DMS53 (cell line): ENCODE measurements at regions not wholly inside any gene's neighbourhood (a gene's known extent, or its start where the extent isn't known, plus 50 kb on each side); places are given as distances from the start of the nearest gene placed in this dataset.

ENCODE experiments used
- DNase-seq: peaks from one replicate; lab custom pipeline; 2025; lab: John Stamatoyannopoulos, UW

DNA sequence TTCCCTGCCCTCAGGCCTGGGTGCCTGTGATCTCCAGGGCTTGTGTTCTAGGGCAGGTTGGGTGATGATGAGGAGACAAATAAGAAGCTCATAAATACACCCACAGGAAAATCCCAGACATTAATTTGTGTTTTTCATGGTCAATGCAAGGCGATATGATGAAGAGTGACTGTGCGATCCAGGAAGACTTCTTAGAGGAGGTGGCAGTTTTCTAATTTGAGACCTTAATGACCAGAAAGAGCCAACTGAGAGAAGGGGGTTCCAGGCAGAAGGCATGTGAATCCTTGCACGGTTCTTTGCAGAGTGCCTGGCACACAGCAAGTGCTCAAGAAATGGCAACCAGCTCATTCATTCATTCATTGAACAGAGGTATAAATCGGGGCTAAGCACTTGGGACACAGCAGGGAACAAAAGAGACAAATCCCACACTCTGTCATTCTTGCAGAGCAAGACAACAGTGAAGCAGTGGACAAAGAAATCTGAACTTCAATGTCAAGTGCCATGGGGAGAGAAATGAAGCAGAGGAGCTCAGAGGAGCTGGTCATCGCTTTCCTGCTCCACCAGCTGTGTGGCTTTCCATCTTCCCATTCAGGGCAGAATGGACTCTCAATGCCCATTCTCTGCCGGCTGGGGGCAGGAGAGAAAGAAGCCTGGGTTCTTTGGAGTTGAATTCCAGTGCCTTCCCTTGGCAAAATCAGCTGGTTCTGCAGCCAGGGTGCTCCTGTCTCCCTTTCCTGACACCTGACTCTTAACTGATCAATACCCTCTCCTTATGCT is 128.3 kb downstream of the AACS start:
- DNase-seq, result peak; percentile 25

DNA sequence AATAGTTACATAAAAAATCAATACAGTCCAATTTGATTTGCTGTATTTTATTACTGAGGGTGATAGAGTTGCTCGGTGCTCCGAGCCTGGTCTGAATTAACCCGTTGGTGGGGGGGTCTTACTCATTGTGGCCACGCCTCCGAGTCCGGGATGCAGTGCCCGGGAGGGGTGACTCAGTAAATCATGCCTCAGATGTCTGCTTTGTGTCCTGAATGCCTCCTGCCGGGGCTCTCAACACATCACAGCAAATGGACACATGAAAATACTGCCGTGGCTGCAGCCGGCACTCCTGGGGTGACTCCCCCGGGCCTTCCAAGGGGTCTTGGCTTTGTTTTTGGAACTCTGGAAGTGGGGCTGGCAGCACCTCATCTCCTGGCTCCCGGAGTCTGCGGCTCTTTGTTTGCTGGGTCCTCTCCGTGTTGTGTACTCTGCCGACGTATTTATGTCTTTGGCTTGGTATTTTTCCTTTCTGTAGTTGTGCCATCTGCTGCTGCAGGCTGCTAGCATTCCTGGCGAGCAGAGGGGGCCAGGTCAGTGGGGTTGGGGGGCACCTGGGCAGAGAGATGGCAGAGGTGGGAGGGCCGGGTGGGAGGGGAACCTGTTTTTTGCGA is 129.0 kb downstream of the AACS start:
- peak; percentile 19 for DNase-seq

DNA sequence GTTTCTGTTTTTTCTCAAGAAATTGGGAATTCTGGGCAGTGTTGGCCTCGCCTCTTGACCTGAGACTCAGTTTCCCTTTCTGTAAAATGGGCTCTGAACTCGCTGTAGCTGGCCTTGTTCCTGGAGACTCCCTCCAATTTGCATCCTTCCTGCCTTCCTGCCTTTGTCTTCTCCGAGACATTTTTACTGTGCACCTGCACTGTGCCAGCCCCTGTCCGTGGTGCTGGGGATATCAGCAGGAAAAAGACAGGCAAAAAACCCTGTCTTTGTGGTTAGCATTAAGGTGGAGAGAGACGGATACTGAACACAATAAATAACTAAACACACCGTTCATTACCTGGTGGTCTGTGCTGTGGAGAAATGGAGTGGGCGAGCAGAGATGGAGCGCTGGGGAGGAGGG is 129.8 kb downstream of the AACS start:
- DNase-seq, result no peak

DNA sequence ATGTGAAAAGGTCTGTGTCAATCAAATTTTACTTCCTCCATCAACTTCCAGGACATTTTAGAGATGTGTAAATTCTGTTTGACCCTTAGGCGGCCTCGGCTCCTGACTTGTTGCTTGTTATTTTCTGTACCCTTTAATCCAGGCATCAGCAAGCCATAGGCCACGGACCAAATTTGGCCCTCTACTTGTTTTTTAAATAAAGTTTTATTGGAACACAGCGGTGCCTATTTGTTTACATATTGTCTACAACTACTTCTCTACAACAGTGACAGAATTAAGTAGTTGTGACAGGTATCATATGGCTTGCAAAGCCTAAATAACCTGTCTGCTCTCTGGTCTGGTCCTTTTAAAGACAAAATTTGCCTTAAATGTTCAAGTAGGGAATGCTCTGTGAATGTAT is 132.1 kb downstream of the AACS start:
- DNase-seq, result no peak

DNA sequence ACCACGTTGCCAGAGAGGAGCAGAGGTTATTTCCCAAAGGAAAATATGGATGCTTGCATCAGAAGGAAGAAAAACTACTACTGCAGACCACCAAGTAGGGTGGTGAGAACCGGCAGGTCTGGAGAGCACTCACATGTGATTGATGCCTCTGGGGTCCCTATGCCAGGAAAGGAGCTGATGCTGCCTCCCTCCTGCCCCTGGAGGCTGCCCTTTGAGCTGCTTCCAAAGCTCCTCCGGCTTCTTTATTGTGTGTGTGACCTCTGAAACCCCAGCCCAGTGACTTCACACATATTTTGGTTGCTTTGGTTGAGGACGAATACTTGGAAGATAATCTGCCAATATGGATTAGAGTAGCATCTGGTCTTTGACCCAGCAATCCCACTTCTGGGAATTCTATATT is 133.4 kb downstream of the AACS start:
- no peak for DNase-seq

DNA sequence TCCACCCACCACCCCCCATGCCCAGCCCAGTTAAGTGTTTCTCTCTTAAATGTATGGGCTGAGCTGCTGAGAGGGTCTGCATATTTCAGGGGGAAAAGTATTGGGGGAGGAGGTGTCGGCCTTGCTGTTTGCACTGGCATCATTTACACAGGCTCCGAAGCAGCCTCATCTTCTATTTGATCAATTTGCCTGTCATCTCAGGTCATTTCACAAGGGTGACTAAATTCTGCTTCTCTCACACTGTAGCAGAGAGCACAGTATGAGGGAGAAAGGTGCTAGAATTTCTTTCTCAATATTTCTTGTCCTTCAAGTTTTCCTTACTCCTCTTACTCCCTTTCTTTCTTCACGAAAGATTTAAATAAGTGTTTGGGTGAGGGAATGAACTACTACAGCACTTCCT is 135.9 kb downstream of the AACS start:
- no peak for DNase-seq

DNA sequence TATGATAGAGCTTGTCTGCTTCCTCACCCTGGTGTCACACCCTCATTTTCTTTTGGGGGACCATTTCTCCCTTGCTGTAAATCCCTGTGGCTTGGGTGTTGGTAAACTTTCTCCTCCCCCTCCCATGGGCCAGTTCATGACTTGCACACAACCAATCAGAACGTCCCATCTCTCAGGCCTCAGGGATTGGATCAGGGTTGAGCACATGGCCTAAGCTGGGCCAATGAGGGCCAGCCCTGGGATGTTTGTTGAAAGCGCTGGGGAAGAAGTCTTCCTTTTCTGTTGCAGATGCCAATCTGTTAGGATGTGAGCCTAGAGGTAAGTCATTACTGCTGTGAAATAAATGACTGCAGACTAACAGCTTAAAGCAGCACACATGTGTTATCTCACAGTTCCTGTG is 136.7 kb downstream of the AACS start:
- no peak for DNase-seq

DNA sequence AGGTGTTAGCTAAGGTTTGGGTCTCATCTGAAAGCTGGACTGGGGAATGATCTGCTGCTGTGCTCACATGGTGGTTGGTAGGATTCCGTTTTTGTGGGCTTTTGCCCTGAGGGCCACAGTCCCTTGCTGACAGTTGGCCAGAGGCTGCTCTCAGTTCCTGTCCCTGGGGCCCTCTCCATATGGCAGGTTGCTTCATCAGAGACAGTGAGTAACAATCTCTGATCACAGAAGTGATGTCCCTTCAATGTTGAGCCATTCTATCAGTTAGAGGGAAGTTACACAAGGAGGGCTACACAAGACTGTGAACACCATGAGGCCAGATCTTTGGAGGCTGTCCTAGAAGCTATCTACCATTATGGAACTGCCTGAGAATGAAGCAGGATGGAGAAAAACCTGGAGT is 137.2 kb downstream of the AACS start:
- no peak for DNase-seq

DNA sequence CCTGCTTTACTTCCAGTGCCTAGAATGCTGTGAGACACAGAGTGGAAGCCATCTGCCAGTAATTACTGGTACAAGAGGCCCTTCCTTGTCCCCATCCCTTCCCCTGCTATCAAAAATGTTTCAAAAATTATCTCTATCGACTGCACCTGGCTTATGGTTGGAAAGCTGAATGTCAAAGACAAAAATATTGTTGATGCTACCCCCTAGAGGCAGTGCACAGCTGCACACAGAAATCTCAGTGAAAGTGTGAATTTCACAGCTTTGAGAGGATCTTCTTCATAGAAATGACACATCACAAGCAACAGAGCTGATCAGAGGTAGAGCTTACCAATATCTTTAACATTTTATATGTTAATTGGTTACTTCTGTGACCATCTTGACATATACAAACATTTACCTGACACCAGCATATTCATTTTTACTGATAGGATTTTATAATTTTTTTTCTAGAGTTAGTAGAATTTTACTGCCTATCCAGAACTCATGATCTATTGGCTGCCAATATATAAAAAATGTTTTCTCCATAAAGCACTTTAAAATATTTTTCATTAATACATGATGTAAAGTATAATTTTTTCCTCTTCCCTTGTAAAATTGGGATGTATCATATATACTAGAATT is 138.0 kb downstream of the AACS start:
- DNase-seq, result peak; percentile 58

DNA sequence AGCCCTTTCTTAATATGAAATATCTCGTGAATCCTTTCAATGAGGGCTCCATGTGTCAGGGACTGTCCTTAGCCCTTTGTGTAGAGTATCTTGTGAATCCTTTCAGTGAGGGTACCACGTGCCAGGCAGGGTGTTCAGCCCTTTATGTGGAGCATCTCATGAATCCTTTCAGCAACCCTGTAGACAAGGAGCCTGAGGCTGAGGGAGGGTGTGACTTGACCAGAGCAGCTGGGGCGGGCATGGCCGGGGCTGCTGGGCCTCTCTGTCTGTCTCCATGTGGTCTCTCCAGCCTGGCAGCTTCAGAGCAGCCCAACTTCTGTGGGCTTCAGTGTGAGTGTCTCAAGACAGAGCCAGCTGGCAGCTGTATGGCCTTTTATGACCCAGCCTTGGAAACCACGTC is 140.2 kb downstream of the AACS start:
- DNase-seq, result no peak

DNA sequence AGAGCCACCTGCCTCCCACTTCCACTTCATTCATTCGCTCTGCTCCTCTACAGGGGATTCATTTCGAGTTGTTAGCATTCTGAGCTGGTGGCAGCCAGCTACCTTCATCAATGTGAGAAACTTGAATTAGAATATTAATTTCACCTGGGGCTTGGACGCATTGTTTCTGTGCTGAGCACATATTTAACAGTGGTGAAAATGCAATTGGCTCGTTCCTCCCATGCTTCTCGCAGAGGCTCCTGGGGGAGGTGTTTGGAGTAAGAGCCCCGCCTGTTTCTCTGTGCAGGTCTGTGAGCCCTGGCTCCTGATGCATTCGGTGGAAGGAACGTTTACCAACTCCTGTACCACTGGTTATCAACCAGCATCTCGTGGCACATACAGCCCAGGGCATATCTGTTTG is 141.5 kb downstream of the AACS start:
- no peak for DNase-seq

DNA sequence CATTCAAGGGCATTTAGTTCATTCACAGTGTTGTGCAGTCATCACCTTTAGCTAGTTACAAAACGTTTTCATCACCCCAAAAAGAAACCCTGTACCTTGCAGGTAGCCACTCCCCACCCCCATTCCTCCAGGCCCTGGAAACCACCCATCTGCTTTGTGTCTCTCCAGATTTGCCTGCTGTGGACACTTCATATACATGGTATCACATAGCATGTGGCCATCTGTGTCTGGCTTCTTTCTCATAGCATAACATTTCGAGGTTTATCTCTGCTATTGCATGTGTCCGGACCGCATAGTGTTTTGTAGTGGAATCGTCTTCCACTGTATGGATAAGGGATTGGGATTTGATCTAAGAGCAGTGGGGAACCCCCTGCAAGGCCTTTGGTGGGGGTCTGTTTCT is 143.1 kb downstream of the AACS start:
- no peak for DNase-seq

DNA sequence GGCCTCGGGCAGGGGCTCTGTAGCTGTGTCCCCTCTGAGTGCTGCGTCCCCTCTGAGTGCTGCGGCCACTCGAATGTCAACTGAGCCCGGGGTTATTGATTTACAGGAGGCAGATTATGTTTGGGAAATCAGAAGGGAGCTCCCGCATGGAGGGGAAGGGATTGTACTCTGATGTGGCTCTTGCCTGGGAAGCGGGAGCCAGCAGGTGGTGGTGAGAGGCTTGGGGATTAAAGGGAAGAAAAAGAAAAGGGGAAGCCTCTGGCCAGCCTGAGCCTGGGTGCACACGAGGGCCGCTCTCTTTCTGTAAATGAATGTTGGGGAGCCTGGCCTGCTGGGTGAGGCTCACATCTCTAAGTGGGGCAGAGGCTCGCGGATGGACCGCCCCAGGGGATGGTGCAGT is 143.7 kb downstream of the AACS start:
- DNase-seq, result no peak

DNA sequence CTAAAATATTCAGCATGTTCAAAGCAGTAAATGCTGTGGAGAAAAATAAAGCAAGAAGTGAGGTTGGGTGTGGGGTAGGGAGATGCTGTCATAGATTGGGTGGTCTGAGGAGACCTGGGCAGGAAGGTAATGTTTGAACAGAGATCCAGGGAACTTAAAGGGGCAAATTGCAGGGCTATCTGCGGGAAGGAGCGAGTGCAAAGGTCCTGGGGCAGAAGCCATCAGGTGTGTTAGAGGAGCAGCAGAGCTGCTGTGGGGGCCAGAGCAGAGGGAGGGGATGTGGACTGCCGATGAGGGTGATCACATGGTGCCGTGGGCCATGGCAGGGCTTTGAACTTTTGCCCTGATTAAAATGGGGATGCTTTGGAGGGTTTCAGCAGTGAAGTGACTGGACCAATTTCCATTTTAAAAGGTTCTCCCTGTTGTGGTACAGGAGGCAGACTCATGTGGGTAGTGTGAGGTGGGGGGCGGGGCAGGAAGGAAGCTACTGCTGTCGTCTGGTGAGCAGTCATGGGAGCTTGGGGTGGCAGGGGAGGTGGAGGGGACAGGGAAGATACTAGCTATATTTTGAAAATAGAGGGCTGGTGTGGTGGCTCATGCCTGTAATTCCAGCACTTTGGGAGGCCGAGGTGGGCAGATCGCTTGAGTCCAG is 145.0 kb downstream of the AACS start:
- no peak for DNase-seq

DNA sequence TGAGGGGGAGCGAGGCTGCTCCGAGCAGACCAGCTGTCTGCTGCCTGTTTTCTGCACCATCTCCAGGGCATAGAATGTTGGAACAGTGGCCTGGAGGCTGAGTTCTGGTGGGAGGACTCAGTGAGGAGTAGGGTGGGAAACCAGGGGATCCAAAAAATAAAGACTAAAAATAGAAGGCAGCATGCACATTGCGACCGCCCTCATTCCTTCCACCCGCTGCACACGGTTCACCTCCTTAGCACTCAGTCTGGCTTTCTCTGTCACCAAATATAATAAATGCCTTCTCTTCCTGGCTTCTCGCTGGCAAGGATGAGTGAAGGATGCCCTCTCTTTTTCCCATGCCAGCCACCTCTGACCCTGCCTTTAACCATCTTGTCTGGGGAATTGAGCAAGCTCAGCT is 146.2 kb downstream of the AACS start:
- DNase-seq, result no peak

DNA sequence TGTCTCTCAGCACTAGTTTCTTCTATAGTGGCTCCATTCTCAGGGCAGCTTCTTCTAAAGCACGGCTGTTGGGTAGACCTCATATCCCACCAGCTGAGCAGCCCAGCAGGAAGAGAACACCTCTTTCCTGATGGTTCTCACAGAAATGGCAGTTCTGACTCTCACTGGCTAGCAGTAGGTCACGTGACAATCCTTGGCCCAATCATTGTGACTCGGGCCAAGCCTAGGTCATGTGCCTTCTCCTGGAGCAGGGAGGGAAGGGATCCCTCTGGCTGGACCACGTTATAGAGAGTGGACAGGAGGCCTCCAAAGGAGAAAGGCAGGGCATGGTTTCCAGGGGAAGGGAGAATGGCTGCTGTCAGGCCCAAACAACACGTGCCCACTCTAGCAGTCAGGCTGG is 149.1 kb downstream of the AACS start:
- no peak for DNase-seq

DNA sequence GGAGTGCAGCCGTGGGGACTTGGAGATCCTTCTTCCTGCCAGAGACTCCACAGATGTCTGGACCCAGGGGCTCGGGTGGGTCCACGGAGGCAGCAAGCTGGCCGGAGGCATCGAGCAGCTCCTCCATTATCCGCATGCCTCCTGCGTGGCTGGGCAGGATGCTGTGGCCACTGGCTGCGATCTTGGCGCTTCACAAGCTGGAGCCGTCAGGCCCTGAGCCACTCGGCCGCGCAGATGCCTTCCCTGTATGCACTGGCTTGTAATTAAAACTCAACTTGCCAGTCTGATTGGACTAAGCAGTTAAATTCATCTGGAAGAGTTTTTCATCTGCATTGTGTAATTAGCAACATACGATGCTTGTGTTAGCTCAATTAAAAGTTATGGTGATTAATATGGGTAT is 151.5 kb downstream of the AACS start:
- DNase-seq, result no peak

DNA sequence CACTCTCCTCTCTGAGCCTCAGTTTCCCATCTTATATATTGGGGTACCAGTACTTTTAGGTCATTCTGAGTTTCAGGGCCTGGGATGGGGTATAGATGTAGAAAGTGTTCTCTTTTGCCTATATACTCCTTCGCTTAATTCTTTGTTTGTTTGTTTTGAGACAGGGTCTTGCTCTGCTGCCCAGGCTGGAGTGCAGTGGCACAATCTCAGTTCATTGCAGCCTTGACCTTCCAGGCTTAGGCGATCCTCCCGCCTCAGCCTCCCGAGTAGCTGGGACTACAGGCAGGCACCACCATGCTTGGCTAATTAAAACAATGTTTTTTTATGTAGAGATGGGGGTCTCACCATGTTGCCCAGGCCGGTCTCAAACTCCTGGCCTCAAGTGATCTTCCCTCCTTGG is 152.1 kb downstream of the AACS start:
- no peak for DNase-seq

DNA sequence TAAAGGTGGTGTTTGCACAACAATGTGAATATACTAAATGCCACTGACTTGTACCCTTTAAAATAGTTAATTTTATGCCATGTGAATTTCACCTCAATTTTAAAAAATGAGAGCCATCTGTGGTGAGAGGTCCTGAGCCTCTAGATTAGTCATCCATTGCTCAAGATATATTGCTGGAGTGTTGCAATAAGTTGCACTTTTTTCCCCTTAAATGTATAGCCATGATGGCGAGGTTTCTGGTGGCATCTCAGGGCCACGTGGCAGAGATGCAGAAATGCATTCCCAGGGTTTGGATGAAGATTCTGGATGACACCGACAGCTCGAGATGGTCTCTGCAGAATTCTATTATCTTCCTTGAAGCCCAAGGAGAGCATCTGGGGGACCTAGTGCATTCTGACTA is 153.7 kb downstream of the AACS start:
- DNase-seq, result no peak

DNA sequence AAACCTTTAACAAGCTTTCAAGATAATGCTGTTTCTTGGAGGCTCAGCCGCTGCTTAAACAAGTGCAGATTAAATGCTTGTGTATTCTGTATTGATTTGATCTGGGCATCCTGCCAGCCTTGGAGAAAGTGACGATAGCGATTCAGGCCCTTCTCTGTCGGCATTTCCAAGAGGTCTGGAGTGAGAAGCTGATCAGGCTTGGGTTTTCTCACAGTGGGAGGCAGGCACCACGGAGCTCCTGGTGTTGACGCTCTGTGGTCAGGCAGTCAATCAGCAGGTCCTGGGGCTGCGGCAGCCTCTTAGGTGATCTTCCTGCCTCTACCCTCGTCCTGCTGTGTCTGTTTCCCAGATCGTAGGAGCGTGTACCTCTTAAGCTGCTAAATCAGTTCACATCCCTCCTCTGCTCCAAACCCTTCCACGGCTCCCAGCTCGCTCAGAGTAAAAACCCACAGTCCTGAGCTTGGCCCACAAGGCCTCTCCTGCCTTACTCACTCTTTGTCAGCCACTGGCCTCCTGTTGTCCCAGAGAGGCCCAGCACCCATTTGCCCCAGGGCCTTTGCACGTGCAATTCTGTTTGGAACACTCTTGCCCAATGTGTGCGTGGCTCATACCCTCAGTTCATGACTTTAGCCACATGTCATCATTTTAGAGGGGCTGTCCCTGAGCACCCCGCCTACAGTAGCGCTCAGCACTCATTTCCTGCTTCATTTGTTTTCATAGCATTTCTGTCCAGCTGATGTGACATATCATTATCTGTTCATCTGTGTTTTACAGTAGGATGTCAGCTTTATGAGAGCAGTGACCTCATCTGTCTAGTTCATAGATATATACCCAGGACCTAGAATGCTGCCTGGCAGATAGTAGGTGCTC is 155.4 kb downstream of the AACS start:
- DNase-seq, result peak; percentile 10

DNA sequence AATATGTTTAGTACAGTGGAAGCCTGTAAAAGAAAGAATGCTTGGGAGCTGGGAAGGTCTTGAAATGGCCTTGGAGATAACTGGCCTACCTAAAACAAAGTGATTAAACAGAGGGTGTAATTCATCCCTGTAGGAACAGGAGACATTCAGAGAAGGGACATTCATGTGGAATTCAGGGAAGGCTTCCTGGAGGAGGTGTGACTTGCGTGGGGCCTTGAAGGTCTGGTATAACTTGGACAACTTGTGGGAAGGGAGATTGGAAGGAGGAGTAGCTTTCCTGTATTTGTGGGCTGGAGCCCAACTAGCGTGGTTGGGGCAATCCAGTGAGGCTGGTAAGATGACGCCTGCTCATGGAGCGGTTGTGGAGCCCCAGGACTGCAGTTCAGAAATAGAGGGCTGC is 156.4 kb downstream of the AACS start:
- DNase-seq, result no peak

DNA sequence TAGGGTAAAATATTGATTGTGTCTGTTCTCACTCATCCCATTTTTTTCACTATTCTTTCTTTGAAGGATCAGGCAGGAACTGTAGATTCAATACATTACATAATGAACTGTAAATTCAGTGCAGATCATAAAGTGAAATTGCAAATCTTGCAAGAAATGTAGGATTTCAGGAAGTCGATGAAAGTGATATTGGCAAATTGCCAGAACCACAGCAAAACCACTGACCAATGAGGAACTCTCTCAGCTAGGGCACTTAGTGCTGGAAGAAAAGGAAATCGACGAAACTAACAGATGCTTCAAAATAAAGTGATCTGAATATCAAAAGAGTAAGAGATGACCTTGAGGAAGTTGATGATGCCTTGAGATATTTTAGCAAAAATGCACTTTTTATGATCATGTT is 157.6 kb downstream of the AACS start:
- no peak for DNase-seq
